Suppressor macrophage treated with lipopolysaccharide for 4 hours (primary cell): ENCODE measurements at regions not wholly inside any gene's neighbourhood (a gene's known extent, or its start where the extent isn't known, plus 50 kb on each side); places are given as distances from the start of the nearest gene placed in this dataset.
"Not testable (repeated sequence)": the region's sequence is repeated elsewhere in the genome, so short reads cannot be mapped to it uniquely, and the experiment has no call there.

Experiments used
- DNase-seq: peaks from one replicate; pipeline ENCODE4 v3.0.0-alpha.2; 2020

DNA sequence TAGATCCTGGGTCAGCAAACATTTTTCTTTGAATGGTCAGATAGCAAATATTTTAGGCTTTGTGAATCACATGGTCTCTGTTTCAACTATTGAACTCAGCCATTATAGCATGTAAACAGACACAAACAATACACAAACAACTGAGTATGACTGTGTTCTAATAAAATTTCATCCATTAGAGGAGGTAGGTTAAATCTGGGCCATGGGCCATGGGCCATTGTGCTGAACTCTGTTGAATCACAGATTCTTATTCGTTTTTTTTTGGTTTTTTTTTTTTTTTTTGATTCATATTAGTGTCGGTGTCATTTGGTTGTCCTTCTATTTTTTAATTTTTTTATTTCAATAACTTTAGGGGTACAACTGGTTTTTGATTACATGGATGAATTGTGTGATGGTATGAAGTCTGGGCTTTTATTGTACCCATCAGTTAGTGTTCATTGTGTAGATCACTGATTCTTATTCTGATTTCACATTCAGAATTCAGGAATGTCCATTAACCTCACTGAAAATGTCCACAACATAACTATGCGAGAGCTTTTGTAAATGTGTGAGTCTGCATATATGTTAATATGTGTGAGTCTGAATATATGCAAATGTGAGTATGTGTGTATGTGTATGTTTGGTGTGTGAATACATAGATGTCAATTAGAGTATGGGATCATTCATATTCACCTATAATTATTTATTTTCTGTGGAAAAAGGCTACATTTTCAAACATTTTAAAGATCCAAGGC is 443.7 kb upstream of the GRM3 start:
- no peak for DNase-seq

DNA sequence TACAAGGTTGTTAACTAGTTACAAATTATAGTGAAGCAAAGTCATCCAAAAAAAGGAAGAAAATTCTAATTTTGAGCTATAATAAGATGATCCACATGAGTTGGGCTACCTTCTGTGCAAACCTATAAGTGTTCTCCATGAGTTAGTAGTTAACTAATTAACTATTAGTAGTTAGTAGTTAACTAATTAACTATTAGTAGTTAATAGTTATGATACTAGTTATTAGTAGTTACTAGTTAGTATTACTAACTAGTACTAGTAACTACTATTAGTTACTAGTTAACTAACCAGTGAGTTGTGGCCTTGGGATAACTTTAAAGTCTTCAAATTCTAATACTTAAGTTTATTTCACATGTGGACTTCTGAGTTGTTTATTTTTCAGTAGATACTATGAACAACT is 453.4 kb upstream of the GRM3 start:
- no peak for DNase-seq

DNA sequence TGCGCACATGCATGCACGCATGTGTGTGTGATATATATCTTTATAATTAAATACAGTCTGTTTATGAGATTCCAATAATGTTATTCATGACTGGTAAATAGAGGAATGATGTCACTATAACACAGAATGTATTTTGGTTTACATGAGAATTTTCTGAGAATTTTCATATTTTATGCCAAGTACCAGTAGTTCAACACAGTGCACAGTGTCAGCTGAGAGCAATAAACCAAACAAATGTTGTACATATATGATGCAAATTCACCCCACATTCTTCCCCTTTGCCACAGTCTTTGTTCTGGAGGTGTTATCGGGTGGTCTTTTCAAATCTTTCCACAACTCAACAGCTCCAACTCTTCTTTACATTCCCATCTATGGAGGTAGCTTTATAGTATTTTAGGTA is 462.2 kb upstream of the GRM3 start:
- no peak for DNase-seq

DNA sequence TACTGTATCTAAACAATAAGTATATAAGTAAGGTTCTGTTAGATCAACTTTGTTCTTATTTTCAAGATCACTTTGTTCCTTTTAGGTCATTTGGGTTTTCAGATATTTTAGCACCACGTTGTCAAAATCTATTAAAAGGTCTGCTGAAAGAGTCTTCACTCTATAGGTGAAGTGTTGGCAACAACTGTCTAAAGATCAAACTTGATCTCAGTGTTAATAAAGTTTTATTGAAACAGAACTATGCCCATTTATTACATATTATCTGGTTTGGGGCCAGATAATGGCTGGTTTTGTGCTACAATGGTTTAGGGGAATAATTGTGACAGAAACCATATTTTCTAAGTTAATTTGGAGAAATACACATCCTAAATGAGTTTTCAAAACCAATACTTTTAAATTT is 478.9 kb upstream of the GRM3 start:
- DNase-seq: no peak

DNA sequence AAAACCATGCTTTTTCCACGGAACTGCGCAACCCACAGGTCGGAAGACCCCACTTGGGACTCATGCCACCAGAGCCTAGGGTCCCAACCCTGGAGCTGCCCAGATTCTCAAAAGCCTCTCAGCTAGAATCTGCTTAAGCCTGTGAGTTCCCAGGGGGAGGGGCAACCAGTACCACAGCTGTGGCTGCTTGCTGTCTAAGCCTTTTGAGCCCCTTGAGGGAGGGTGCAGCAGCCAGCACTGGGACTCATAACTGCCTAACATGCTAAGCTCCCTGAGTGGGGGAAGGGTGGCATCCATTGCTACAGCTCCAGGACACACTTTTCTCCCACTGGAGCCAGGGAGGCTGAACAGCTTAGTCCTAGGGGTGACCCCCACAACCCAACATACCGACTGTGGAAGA is 485.6 kb upstream of the GRM3 start:
- no peak for DNase-seq

DNA sequence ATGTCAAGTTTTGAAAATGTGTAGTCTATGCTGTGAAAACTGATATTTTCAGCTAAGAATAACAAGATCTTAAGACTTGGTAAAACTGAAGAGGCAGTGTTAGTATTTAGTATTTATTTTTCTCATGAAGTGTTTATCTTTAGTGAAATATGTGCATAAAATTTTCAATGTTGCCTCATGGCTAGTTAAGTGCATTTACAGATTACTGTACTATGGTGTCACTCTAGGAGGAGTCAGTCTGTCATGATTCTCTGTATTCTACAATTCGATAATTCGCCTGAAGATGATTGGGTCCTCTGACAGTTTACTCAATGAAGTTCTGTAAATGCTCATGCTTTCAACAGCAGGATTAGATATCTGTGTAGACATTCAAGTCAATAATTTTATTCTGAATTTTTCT is 488.1 kb upstream of the GRM3 start:
- no peak for DNase-seq

DNA sequence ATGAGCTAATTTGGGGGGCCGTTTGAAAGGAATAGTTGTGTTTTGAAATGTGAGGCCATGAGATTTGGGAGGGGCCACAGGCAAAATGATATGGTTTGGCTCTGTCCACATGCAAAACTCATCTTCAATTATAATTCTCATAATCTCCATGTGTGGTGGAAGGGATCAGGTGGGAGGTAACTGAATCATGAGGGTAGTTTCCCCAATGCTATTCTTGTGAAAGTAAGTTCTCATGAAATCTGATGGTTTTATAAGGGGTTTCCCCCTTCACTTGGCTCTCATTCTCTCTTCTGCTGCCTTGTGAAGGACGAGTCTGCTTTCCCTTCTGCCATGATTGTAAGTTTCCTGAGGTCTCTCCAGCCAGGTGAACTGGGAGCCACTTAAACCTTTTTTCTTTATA is 490.8 kb upstream of the GRM3 start:
- no peak for DNase-seq

DNA sequence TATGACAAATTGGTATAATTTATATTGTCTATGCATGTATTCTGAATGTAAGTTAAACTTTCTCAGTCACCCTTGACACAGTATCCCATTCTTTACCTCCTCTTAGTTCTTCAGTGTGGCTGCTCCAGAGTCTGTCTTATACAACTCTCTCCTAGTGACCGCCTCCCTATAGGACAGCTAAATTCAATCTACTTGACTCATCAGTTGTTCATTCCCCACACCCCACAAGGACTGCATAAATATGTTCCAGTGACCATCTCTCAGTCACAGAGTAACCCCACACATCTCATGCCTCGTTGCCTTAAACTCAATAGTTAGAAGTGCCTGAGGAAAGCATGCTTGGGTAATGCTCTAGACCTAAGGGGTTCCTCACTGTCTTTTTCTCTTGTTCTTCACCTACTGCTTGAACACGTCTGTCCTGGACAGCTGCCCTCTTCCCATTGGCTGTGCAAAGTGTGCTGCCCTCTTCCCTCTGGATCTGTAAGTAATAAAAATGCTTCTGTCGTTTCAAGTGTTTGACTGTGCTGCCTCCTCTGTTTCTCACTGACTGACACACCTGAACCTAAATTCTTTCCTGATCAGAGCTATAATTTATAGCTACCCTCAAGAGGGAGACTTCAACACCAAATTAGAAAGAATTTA is 494.6 kb upstream of the GRM3 start:
- no peak for DNase-seq

DNA sequence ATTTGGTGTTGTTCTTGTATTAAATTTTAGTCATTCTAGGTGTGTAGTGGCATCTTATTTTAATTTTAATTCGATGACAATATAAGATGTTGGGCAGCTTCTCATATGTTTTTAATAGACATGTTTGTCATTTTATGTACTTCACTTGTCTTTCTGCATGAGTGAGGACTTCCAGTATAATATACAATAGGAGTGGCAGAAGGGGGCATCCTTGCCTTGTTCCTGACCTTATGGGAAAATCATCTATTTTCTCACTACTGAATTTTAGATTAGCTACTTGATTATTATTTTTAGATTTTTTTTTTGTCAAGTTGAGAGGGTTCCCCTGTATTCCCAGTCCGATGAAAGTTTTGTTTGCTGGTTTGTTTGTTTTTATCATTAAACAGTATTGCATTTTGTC is 495.2 kb upstream of the GRM3 start:
- DNase-seq: no peak

DNA sequence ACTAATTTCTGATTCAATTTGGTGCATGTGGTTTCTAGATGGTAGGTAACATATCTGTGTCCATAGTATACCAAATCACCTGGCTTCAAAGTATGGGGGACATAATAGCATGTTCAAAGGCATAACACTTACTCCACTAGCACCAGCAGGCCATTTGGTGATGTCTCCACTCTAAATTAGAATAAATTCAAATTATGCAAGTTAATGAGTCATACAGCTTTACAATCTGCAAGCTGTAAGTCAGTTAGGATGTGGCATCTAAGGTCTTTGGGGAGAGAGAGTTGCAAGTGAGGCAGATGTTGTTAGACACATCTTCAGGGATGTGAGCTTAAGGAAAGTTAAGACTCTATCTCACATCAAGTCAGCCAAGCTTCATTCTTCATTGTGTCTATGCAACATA is 506.4 kb upstream of the GRM3 start:
- no peak for DNase-seq

DNA sequence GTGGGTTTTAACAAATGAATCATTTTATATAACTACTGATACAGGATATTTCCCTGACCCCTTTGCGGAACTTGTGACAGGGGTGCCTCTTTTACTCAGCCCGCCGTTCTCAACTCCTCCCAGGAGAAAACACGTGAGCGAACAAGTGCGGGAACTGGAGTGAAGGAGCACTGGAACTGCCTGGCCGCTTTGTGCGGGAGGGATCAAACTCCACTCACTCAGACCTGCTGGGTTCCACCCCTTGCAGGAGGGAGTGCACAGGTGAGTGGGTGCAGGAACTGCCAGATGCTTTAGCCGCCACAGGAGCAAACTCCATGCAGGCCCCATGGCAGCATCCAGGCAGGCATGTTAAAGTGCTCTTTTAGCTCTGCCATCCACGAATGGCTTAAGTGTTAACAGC is 513.4 kb upstream of the GRM3 start:
- no peak for DNase-seq

DNA sequence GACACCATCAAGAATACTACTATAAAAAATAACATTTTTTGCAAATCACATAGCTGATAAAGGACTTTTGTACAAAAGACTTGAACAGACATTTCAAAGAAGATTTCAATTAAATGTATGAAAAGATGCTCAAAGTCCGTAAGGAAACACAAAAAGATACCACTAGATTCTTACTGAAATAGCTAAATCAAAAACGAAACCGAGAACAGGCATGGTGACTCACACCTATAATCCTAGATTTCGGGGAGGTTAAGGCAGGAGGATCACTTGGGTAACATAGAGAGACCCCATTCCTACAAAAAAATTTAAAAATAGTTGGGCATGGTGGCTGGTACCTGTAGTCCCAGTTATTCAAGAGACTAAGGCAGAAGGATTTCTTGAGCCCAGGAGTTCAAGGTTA is 520.2 kb upstream of the GRM3 start:
- DNase-seq: no peak

DNA sequence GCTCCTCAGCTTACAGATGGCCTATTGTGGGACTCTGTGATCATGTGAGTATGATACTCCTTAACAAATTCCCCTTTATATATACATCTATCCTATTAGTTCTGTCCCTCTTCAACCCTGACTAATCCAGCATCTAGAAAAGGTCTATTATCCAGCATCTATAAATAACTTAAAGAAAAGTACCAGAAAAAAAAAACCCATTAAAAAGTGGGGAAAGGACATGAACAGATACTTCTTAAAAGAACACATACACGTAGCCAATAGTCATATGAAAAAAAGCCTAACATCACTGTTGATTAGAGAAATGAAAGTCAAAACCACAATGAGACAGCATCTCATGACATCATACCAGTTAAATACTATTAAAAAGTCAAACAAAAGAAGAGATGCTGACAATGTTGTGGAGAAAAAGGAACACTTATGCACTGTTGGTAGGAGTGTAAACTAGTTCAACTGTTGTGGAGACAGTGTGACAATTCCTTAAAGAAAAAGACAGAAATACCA is 549.5 kb upstream of the GRM3 start:
- no peak for DNase-seq

DNA sequence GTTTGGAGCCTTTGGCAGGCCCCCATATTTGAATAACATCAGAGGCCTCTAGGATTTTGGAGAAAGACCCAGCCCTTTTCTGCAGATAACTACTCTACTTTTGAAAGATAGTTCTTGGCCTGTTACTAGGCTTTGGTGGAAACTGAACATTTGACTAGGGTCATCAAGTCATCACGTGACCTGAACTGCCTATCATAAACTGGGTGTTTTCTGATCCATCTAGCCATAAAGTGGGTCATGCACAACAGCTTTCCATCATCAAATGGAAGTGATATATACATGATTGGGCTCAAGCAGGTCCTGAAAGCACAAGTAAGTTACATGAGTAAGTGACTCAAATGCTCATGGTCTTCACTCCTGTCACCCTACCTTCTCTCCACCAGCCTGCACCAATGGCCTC is 552.3 kb upstream of the GRM3 start:
- no peak for DNase-seq

DNA sequence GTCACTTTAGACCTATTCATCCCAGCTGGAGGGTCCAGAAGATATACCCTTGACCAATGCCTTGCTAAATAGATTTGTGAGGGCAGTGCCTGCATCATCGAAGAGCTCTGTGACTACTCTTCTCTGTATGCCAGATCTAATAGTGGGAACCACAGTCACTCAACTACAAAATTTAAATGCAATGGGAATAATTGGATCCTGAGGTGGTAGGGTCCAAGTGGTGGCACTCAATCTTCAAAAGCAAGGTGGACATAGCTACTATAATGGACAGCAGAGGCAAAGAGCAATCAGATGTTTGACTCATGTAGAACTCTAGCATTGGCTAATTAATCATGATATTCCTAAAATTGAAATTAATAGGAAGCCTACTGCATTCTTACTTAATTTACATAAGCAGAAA is 554.3 kb upstream of the GRM3 start:
- DNase-seq: no peak

DNA sequence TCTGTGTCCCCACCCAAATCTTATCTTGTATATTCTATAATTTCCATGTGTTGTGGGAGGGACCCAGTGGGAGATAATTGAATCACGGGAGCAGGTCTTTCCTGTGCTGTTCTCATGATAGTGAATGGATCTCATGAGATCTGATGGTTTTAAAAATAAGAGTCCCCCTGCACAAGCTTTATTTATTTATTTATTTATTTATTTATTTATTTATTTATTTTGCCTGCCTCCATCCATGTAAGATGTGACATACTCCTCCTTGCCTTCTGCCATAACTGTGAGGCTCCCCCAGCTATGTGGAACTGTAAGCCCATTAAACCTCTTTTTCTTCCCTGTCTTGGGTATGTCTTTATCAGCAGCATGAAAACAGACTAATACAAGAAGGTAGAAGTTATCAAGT is 579.1 kb upstream of the GRM3 start:
- DNase-seq: not testable (repeated sequence)

DNA sequence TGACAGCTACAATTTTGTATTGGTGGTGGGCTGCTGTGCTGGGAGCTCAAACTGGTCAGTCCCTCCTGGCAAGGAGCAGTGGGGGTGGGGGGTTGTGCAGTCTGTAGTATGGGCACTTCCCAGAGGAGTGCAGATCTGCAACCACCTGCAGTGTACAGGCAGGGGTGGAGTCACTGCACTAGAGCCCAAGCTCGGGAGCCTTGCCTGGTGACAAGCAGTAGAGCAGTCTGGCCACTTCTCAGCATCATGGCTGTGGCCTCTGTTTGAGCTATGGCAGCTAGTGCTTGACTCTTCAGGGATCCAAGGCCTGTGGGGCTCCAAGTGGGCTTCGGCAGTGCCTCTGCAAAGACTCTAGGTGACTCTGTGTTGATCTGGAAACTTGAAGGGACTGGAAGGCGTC is 585.1 kb upstream of the GRM3 start:
- DNase-seq: no peak

DNA sequence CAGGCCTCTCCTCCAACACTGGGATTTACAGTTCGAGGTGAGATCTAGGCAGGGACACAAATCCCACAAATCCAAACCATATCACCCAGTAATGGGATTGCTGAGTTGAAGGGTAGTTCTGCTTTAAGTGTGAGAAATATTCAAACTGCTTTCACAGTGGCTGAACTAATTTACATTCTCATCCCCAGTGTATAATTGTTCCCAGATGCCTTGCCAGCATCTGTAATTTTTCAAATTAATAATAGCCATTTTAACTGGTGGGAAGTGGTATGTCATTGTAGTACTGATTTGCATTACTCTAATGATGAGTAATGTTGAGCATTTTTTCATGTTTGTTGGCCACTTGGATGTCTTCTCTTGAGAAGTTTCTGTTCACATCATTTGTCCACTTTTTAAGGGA is 592.8 kb upstream of the GRM3 start:
- DNase-seq: no peak

DNA sequence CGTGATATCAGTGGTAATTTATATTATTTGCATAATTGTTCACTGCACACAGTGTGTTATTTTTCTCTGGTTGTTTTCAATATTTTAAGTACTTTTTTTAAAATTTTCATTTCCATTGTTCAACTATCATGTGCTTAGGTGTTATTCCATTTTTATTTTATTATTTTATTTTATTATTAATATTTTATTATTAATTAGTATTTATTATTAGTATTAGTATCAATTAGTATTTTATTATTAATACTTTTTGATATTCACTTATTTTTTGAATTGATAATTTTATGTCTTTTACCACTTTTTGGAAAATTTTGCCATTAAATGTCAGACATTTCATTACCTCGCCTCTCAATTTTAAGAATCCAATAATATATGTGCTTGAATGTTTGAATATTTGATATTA is 593.8 kb upstream of the GRM3 start:
- DNase-seq: no peak

DNA sequence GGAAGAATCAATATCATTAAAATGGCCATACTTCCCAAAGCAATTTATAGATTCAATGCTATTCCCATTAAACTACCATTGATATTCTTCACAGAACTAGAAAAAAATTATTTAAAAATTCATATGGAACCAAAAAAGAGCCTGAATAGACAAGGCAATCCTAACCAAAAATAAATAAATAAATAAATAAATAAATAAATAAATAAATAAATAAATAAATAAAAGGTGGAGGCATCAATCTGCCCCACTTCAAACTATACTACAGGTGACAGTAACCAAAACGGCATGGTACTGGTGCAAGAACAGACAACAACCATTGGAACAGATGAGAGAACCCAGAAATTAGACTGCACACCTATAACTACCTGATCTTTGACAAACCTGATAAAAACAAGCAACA is 598.5 kb upstream of the GRM3 start:
- not testable (repeated sequence) for DNase-seq

DNA sequence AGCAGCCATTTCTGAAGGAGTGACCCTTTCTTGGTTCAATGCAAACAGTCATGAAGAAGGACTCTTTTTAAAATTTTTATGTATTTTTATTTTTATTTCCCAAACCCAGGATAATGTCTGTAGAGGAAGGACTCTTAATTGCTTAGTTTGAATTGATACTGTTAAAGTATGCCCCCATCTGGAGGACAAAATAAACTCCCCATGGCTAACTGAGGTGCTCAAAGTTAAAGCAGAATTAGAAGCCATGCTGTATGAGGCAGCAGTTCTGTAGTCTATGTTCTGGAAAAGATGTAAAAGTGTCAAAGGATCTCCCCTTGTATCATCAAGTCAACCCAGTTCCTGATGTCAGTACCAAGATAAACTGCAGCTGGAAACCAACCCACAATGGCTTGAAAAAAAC is 617.9 kb upstream of the GRM3 start:
- DNase-seq: no peak

DNA sequence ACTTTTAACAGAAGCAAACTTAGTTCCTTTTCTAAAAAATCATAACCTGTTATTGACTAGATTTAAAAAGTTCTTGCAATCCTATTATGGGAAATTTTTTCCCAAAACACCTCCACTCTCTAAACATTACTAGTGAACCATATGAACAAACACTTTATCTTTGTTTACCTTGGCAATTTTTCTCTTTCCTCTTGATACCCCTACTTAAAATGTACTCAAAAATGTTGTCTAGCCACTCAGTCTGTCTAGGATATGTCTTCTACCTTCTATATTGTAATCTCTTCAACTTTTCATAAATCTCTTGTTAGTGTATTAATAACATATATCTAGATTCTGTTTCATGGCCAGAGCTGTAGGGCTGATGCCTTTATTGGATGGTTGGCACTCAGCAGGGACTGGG is 630.0 kb upstream of the GRM3 start:
- DNase-seq: no peak

DNA sequence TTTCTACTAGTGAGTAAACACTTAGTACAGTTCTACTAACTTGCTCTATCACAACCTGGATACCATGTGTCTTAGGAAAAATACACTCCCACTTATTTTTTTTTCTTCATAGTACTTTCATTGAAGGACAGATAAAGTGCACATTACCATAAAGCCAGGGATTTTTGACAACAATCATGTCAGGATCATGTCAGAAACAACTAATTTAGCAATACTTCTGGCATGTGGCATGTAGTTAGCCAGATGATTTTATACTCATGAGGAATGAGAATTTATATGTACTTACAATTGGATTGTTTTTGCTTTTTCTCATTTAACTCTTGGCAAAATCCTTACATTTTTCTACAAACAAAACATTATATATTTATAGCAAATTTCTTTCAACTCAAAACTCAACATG is 630.7 kb upstream of the GRM3 start:
- DNase-seq: no peak

DNA sequence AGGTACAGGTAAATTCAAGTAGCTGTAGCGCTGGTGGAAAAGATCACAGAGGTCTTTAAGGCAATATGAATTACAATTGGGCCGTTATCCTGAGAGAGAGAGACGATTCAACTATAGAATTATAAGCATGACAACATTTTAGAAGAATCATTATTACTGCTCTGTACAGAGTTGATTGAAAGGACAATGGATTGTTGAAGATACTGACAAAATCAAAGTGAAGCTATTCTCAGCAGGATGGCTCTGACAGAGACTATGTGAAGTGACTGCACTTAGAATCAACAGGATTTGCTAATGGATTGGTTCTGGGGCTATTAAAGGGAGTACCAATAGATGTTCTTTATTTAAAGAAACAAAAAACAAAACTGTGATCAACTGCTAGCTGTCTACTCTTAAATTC is 634.8 kb upstream of the GRM3 start:
- no peak for DNase-seq

DNA sequence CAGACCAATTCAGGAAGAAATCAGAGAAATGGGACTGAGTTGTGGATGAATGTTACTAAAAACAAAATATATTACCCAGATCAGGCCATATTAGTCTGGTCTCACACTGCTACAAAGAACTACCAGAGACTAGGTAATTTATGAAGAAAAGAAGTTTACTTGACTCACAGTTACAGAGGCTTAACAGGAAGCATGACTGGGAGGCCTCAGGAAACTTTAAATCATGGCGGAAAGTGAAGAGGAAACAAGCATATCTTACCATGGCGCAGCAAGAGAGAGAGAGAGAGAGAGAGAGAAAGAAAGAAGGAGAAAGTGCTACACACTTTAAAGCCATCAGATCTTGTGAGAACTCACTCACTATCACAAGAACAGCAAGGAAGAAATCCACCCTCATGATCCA is 636.8 kb upstream of the GRM3 start:
- no peak for DNase-seq
